Activated CD8-positive, alpha-beta memory T cell treated with anti-CD3 and anti-CD28 coated beads for 4 hours (primary cell): ENCODE measurements at regions not wholly inside any gene's neighbourhood (a gene's known extent, or its start where the extent isn't known, plus 50 kb on each side); places are given as distances from the start of the nearest gene placed in this dataset.
A peak's percentile ranks its signal among the peaks of the same experiment; 100 is the strongest.

ENCODE experiments used
- DNase-seq, 2 donors: peaks; one replicate each; pipeline ENCODE4 v3.0.0-alpha.2; 2020; ENCODE audit warnings: low read depth in 2 of 2

DNA sequence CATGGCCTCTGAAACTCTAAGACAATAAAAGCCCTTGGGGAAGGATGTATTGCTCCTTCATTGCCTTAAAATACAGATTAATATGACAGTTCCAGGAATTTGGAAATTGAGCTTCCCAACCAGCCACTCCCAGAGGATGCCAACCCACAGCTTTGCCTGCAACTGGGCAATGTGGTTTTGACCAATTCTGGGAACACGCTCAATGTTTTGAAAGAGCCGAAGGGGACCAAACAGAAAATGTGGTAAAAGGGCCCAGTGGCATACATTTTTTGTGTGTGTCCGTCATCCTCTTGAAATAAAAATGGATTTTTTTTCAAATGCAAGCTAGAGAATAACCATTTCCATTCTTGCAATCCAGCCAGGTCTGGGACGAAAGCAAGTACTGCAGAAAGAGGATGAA lies 88.3 kb upstream of the PLEKHG7 start:
- no peak for DNase-seq

DNA sequence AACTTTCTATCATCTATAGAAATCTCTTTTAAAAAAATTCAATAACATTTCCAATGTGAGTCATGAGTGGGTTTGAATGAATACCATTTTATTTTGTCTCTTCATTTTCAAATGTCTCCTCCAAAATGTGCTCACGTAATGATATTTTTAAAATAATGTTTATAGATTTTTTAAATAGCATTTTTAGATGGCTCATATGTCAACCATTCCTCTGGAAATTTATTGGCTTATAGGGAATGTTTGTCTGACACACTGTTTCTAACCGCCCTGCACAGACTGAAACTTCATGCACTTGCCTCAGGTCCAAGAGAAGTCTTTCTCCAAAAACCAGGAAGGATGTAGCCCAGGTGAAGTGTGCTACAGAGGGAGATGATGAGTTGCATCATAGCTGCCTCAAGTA lies 88.8 kb upstream of the PLEKHG7 start:
- DNase-seq, result no peak

DNA sequence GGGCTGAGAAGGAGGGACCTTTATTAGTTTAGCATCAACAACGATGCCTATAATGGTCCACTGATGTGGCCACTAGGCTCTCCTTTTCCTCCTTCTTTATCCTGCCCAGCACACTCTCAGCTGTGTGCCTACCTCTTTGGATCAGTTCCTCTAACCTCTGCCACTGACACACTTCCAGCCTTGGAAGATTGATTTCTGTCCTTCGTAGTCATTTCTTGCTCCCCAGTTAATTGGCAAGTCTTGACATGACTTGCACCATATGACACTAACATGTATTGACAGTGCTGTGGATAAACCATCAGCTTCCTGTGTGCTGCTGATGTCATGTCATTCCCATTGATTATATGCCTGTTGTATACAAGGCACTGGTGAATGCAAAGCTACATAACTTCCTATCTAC lies 90.2 kb upstream of the PLEKHG7 start:
- no peak for DNase-seq

DNA sequence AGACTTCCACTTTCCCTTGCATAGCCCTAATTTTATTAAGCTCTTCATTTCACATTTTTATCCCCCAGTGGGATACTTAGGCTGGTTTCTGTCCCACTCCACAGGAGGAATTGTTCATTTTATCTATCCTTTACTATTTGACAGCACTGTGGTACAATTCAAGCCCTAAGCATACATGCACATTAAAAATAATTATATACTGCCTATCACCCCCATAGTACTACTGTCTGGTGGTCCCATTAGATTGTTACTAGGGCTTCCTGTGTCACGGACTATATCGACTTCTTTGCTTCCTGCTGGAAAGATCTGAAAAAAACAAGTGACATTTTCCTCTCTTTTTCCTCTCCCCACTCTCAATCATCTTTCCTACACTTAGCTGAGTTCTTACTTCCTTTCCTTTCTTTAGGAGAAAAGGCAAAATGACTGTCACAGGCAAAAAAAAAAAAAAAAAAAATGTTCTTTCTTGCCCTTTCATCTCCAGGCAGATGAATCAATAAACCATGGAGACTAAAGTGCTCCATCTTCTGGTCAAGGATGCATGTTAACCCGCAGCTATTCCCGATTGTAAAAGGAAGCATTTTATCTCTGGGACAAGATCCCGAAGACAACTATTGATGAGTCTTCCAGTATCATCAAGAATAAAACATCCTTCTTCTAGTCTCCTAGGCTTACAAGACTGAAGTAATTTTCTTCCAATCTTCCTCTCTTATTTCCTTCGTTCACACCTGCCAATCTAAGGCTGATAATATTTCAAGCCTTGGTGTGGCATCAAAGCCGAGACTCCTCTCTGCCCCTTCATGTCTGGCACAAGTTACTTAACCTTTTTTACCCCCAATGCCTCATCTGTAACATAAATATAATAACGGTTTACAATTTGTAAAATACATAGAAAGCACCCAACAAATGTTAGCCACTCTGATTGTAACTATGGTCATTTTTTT lies 94.4 kb upstream of the PLEKHG7 start:
- DNase-seq, result no peak

DNA sequence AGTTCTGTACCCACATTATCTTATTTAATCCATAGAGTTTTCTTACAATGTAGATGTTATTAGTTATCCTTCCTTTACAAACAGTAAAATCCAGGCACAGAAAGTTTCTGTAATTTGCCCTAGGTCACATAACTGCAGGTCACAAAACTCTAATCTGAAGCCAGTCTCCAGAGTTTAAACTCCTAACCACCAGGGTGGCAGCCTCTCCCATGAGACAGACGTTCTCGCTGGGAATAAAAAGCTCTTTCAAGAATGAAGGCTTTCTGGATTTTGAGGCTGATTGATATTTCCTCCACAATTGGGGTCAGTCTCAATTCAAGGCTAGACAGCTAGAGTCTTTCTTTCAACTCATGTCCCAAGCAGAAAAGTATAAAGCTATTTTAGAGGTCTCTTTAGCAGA lies 95.8 kb upstream of the PLEKHG7 start:
- DNase-seq, result no peak

DNA sequence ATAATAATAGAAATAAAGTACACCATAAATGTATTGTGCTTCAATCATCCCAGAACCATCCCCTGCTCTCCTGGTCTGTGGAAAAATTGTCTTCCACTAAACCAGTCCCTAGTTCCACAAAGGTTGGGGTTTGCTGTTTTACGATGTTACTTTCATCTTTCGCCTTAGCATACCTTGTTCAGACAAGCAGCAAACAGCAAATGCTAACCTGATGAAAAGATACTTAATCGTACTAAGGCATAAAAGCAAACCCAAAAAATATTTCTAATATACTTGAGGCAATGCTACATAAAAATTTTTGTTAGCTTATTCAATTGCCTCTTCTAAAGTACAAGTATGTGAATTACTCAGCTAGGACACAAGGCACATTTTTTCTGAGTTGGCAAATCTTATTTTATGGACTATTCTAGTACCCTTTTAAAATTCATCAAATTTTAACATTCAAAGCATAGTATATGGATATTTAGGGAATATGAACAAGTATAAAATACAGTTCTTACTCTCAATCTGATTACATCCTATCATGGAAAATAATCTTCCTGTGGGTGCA lies 97.1 kb upstream of the PLEKHG7 start:
- DNase-seq, result no peak

DNA sequence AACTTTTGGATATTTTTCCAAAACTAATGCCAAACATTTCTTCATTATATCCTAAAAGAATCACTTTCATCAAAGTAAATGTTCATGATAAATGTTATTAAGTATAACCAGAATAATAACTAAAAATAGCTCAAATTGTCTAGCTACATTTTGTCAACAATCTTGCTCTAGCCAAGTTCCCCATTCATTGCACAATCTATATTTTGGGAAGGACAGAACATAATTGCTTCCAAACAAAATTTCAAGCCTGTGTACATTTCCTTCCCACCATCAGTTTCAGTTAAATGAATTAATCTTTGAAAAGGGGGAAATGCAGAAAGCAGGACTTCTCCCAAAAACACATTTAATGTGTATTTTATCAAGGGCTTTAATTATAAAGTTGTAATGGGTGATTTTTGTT lies 98.0 kb upstream of the PLEKHG7 start:
- no peak for DNase-seq

DNA sequence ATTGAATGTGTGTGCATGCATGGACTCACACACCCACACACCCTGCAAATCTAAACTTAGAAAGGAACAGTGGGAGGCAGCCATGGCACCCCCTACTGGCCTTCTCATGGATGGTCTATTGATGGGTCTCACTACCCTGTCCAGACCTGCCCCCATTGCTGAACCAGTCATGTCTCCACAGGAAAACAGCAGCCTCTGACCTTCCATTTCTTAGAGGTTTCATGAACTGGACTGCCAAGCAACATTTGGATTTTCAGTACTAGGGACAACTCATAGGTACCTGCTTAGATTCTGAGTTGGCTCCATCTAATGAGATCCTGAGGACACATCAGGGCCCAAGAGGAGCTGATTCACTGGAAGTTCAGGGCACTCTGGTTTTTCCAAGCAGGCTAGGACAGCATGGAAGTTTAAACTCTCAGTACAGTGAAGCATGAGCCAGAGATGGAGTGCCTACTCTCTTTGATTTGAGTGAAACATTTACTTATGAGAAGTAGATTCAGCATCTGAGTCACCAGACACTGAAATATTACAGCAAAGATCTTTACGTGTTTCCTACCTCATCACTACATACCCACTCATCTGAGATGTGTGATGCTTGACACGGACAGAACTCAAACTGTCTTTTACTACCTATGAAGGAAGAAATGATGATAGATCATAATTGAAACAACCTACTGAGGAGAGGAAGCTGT lies 98.9 kb upstream of the PLEKHG7 start:
- no peak for DNase-seq

DNA sequence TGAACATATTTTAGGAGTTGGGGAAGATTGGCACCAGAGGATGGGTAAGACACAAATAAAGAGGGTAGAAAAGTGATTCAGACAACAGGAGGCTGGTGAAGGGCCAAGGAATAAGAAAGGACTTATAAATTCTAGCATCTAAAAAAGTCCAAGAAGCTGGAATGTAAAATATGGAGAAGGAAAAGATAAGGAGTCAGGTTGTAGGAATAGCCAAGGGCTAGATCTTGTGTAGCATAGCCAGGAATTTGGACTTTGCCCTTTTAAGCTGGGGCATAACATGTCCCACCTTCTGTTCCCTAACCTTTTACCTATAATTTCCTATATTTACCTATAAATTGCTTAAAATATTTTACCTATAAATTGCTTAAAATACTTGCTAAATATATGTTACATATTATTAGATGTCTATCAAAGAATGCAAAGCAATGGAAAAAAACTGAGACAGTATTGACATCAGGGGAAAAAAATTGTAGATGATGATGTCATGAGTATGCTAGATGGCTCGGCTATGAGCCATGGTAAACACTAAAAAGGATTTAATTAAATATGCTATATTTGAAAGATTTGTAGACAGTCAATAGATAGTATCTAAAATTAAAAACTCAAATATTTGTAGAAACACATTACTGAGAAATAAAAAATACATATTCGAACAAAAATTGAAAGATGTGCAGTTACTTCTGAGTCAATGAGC lies 99.7 kb upstream of the PLEKHG7 start:
- DNase-seq, result no peak

DNA sequence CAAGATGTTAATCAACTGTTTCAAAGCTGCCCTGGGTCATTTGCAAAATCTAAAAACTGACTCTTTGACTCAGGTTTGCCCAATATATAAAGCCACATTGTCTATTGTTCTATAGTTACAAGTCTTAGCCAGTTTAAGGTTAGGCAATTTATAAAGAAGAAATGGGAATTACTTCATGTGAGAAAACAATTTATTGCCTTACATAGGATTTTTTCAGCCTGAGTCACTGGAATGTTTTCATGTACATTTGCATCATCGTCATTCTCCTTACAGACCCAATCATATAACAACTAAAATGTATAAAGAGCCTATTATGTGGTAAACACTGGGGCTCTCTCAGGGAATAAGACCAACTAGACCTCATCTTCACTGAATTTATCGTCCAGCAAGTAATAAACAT lies 100.3 kb upstream of the PLEKHG7 start:
- no peak for DNase-seq

DNA sequence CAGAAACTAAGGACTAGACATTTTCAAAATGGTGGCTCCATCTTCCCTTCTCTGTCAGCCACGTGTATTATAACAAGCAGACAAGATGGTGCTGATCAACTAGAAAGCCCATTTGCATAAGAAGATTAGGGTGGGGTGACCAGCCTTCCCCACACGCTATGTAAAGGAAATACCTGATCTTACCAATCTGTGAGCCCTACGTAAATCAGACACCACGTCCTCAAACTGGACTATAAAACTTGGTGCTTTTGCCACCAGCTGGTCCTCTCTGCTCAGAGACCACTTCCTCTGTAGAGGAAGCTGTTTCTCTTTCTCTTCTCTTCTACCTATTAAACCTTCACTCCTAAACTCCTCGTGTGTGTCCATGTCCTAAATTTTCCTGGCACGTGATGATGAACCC lies 101.1 kb upstream of the PLEKHG7 start:
- DNase-seq, result no peak

DNA sequence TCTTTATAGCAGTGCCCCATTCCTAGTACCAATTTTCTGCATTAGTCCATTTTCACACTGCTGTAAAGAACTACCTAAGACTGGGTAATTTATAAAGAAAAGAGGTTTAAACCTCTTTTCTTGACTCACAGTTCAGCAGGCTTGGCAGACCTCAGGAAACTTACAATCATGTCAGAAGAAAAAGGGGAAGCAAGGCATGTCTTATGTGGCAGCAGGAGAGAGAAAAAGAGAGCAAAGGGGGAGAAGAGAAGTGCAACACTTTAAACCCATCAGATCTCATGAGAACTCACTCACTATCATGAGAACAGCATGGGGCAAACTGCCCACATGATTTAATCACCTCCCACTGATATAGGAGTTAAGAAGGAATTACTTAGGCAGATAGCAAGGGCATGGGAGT lies 101.6 kb upstream of the PLEKHG7 start:
- DNase-seq, result no peak

DNA sequence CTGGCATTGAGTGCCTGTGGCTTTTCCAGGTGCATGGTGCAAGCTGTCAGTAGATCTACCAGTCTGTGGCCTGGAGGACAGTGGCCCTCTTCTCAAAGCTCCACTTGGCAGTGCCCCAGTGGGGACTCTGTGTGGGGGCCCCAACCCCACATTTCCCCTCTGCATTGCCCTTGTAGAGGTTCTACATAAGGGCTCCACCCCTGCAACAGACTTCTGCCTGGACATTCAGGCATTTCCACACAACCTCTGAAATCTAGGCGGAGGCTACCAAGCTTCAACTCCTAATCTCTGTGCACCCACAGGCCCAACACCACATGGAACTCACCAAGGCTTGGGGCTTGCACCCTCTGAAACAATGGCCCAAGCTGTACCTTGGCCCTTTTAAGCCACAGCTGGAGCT lies 102.7 kb upstream of the PLEKHG7 start:
- DNase-seq, result no peak

DNA sequence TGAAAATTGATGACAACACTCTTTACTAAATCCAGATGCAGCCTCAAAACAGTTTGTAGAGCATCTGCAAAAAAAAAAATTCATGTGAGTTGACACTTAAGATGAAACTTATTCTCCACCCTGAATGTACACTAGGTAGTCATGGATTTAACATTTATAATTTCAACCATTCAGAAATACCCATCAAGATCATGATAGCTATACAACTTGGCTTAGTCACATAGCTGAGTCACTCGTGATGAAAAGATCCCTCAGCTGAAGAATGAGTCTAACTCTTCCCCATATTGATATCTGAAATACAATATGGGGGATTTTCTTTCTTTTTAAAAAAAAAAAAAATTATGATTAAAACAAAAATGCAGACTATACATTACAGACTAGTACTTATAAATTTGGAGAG lies 104.8 kb upstream of the PLEKHG7 start:
- peak in 1 of 2 donors; percentile 16 for DNase-seq

DNA sequence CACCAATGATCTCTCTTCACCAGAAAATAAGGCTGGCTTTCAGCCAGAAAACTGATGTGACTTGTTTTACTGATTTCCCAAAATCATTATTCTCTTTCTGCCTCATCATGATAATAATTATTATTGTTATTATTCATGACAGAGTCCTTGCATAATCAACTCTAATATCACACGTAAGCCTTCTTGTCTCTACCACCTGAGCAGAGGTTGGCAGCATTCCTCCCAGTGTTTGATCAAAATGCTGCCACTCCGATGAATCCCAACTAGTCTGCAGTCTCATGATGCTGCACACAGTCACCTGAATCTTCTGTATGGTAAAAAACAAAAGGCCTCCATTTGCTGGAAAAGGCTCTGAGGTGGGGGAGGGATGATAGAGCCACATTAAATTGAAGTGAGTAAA lies 105.7 kb upstream of the PLEKHG7 start:
- DNase-seq, result no peak

DNA sequence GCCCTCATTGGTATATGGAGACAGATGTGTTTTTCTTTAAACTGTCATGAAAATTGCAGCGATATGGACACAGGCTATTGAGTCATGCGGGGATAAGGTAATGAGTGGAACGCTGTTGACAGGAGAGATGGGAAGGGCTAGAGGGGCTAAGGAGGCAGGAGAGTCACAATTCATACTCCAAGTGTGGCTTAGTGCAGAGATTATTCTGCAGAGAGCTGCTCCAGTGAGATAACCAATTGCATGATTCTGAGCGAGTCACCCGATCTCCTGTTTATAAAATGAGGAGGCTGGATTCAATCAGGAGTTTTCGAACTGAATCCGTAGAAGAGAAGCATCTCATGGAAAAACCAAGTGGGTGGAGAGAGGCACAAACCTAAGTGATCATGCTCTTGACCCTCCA lies 106.4 kb upstream of the PLEKHG7 start:
- no peak for DNase-seq

DNA sequence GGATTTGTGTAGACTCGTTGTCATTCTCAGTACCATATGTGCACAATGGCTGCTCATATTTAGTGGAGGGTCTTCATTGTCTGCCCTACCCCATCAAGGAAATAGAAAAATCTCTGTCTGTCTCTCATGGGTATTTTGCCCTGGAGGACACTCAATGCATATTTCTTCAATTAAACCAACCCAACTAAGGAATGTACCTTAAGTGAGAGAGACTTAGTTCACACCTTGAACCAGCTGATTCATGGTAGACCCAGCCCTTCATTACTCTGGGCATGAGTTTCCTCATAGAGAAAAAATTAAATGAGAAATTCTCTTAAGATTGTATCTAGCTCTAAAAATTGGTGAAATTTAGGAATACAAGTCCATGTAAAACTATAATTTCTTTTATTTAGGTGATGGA lies 107.1 kb upstream of the PLEKHG7 start:
- no peak for DNase-seq

DNA sequence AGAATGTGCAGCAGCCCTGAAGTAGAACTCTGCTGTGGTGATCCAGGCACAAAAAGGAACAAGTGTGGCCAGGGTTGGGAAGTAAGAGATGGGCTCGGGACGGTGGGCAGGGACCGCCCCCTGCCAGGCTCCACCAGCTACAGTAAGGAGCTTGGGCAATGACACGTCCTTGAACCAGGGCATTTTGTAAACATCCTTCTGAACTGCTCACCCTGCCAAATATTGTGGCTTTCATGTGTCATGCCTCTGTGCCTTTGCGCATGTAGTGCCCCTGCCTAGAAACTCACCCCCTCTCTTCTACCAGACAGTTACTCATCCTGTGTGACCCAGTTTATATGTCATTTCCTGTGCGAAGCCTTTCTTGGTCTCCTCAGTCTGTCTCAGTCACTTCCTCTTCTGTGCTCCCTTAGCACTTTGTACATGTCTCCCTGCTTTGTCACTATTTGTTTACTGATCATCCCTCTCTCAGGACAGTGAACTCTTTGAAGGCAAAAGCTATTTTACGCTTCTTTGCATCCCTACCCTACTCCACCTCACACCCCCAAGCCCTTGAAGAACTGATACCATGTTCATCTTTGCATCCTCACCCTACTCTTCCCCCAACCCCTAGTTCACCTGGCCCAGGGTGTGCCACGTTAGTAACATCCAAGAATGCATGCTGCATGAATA lies 108.9 kb upstream of the PLEKHG7 start:
- DNase-seq, result peak; percentile 46 to 80

DNA sequence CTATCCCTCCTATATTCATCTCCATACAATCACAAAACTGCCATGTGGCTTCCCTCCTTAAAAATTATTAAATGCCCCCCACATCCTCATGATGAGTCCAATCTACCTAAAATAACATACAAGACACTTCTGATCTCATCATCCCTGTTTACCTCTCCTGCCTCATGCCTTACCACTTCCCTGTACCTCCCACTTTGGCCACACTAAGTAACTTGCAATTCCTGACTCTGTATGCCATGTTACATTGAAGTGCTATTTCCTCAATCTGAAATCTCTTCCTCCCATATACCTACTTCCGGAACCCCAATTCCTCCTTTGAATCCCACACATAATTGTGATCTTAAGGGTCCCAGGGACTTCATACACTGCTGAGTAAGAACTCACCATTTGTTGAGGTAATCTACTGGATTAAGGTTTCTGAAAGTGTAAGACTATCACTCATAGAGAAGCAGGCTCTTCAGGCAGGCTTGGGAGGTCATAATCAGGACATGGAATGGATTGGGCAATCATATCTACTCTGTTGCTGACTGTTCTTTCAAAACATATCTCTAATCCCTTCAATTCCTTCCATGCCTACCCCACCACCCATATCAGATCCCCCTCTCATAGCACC lies 117.6 kb upstream of the PLEKHG7 start:
- DNase-seq, result no peak

DNA sequence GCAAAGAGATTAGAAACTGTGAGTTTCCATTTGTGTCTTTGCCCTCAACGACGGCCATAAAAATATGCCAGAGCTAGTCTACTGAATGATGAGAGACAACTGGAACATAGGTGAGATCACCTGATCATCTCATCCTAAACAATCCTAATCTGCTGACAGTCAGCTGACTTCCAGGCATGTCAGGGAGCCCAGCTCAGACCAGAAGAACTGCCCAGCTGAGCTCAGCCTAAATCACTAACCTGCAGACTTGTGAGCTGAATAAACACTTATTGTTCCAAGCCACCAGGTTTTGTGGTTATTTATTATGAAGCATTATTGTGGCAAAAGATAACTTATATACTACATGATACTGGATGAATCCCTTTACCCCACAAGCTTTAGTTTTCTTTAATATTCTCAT lies 118.9 kb upstream of the PLEKHG7 start:
- no peak for DNase-seq

DNA sequence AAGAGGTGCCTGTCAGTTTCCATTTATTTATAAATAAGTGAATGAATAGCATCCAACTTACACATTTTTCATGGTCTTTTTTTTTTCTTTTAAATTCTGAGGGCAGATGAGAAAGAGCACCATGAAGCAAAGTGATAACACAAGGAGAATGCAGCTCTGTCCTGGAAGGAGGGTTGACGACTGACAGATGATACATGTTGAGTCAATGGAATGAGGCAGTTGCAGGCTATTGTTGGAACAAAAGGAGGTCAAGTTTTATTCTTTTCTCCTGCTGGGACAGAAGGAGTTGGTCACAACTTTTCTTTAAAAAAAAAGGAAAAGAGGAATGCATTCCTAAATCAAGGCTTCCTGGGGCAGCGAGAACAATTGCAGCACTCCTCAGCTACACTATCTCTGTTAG lies 119.9 kb upstream of the PLEKHG7 start:
- no peak for DNase-seq
